ENCODE measurements at regions not wholly inside any gene's neighbourhood (a gene's known extent, or its start where the extent isn't known, plus 50 kb on each side); places are given as distances from the start of the nearest gene placed in this dataset.

DNA sequence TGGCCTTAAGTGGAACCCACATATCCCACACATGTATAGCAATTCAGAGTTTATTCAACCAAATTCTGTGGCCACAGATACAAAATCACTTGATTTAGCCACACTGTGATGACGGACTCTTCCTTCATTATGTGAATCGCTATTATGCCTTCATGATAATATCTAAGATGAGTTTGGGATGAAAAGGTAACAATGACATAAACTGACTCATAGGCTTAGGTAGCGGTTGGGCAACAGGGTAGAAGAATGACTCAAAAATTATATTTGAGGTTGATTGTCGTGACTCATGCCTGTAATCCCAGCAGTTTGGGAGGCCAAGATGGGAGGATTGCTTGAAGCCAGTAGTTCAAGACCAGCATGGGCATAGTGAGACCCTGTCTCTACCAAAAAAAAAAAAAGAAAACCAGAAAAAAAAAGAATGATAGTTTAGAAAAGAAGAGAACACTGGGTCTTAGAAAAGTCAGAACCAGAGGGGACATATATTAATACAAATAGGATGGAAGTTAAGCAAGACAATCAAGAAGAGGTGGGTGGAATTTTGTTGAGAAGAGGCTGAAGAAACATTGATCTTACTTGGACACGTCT, 70.4 kb upstream of the USP9X start:
- TF ChIP-seq, protein P1, sequence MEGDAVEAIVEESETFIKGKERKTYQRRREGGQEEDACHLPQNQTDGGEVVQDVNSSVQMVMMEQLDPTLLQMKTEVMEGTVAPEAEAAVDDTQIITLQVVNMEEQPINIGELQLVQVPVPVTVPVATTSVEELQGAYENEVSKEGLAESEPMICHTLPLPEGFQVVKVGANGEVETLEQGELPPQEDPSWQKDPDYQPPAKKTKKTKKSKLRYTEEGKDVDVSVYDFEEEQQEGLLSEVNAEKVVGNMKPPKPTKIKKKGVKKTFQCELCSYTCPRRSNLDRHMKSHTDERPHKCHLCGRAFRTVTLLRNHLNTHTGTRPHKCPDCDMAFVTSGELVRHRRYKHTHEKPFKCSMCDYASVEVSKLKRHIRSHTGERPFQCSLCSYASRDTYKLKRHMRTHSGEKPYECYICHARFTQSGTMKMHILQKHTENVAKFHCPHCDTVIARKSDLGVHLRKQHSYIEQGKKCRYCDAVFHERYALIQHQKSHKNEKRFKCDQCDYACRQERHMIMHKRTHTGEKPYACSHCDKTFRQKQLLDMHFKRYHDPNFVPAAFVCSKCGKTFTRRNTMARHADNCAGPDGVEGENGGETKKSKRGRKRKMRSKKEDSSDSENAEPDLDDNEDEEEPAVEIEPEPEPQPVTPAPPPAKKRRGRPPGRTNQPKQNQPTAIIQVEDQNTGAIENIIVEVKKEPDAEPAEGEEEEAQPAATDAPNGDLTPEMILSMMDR (IDR thresholded peaks at IDR 0.05; ENCODE audit: low read length) = no peak
- no peak for TF ChIP-seq EZH2 (IDR thresholded peaks at IDR 0.05; ENCODE audit: borderline replicate concordance, low read length)
